ENCODE measurements at regions not wholly inside any gene's neighbourhood (a gene's known extent, or its start where the extent isn't known, plus 50 kb on each side); places are given as distances from the start of the nearest gene placed in this dataset.
A peak's percentile ranks its signal among the peaks of the same experiment; 100 is the strongest.

- DNase-seq (ENCODE audit: low read depth) = no peak
These were observed 217.7 kb upstream of the EDIL3 start for GRCh38 chr5:84602371-84602771.

- no peak for DNase-seq (ENCODE audit: low read depth)
These were observed 215.3 kb upstream of the EDIL3 start for GRCh38 chr5:84599964-84600363.

- no peak for DNase-seq (ENCODE audit: low read depth)
These were observed 213.2 kb upstream of the EDIL3 start for GRCh38 chr5:84597904-84598303.

- no peak for DNase-seq (ENCODE audit: low read depth)
These were observed 205.9 kb upstream of the EDIL3 start for GRCh38 chr5:84590629-84591028.

GRCh38 chr5:84589926-84590325 is 205.2 kb upstream of the EDIL3 start:
- DNase-seq (ENCODE audit: low read depth) = no peak

GRCh38 chr5:84585218-84585617 is 200.5 kb upstream of the EDIL3 start:
- no peak for DNase-seq (ENCODE audit: low read depth)

- DNase-seq (ENCODE audit: low read depth) = no peak
These were observed 193.5 kb upstream of the EDIL3 start for GRCh38 chr5:84578226-84578625.

GRCh38 chr5:84573017-84573712 is 188.5 kb upstream of the EDIL3 start:
- DNase-seq (ENCODE audit: low read depth) = no peak

- no peak for DNase-seq (ENCODE audit: low read depth)
These were observed 184.6 kb upstream of the EDIL3 start for GRCh38 chr5:84569307-84569706.

- no peak for DNase-seq (ENCODE audit: low read depth)
These were observed 183.5 kb upstream of the EDIL3 start for GRCh38 chr5:84568171-84568570.

GRCh38 chr5:84565866-84566265 is 181.2 kb upstream of the EDIL3 start:
- no peak for DNase-seq (ENCODE audit: low read depth)

GRCh38 chr5:84564321-84565075 is 179.8 kb upstream of the EDIL3 start:
- peak; percentile 67 for DNase-seq (ENCODE audit: low read depth)

- DNase-seq (ENCODE audit: low read depth) = no peak
These were observed 165.5 kb upstream of the EDIL3 start for GRCh38 chr5:84550222-84550621.

- no peak for DNase-seq (ENCODE audit: low read depth)
These were observed 164.4 kb upstream of the EDIL3 start for GRCh38 chr5:84549054-84549453.

- no peak for DNase-seq (ENCODE audit: low read depth)
These were observed 162.0 kb upstream of the EDIL3 start for GRCh38 chr5:84546686-84547085.

- no peak for DNase-seq (ENCODE audit: low read depth)
These were observed 152.1 kb upstream of the EDIL3 start for GRCh38 chr5:84536797-84537196.

GRCh38 chr5:84535281-84535680 is 150.6 kb upstream of the EDIL3 start:
- no peak for DNase-seq (ENCODE audit: low read depth)

- DNase-seq (ENCODE audit: low read depth) = no peak
These were observed 139.8 kb upstream of the EDIL3 start for GRCh38 chr5:84524491-84524890.

GRCh38 chr5:84518862-84519261 is 134.2 kb upstream of the EDIL3 start:
- no peak for DNase-seq (ENCODE audit: low read depth)

GRCh38 chr5:84518370-84518769 is 133.7 kb upstream of the EDIL3 start:
- no peak for DNase-seq (ENCODE audit: low read depth)

- DNase-seq (ENCODE audit: low read depth) = no peak
These were observed 121.9 kb upstream of the EDIL3 start for GRCh38 chr5:84506625-84507024.

GRCh38 chr5:84494453-84494852 is 109.8 kb upstream of the EDIL3 start:
- no peak for DNase-seq (ENCODE audit: low read depth)

GRCh38 chr5:84487963-84488362 is 103.3 kb upstream of the EDIL3 start:
- DNase-seq (ENCODE audit: low read depth) = peak; percentile 53

Data from fibroblast of the conjunctiva (primary cell).